Calu3 (cell line): ENCODE measurements at regions not wholly inside any gene's neighbourhood (a gene's known extent, or its start where the extent isn't known, plus 50 kb on each side); places are given as distances from the start of the nearest gene placed in this dataset.

Experiments
- BruUV-seq: library from RNA; stranded (reverse); fragments of 400-500 nt; replicated peaks from 2 replicates; lab custom pipeline; 2021; lab: Mats Ljungman, UMichigan
- CTCF ChIA-PET: fragments of 300-600 bp; sonication (Branson Sonifier 250); formaldehyde crosslinking; loops from one replicate; lab custom pipeline; 2022; ENCODE audit warnings: antibody characterized with exemption; lab: Charles Lee
- DNase-seq: peaks from one replicate; pipeline ENCODE4 v3.0.0; 2022
- H3K27ac Mint-ChIP-seq: one replicate; pipeline ENCODE4 v1.8.0; 2022; ENCODE audit warnings: mixed read lengths; ENCODE audit not compliant: unreplicated experiment
- H3K27me3 Mint-ChIP-seq: one replicate; pipeline ENCODE4 v1.8.0; 2022; ENCODE audit warnings: mixed read lengths; ENCODE audit not compliant: unreplicated experiment
- H3K36me3 Mint-ChIP-seq: one replicate; pipeline ENCODE4 v1.8.0; 2022; ENCODE audit warnings: mild to moderate bottlenecking, moderate library complexity, mixed read lengths; ENCODE audit not compliant: insufficient read depth, unreplicated experiment
- H3K4me1 Mint-ChIP-seq: one replicate; pipeline ENCODE4 v1.8.0; 2022; ENCODE audit warnings: mild to moderate bottlenecking, low read depth, mixed read lengths; ENCODE audit not compliant: unreplicated experiment
- H3K4me3 Mint-ChIP-seq: one replicate; pipeline ENCODE4 v1.8.0; 2022; ENCODE audit warnings: mild to moderate bottlenecking, low read depth, moderate library complexity, mixed read lengths; ENCODE audit not compliant: unreplicated experiment
- H3K9me3 Mint-ChIP-seq: one replicate; pipeline ENCODE4 v1.8.0; 2022; ENCODE audit warnings: low read depth, mixed read lengths; ENCODE audit not compliant: unreplicated experiment
- intact Hi-C: fragments of 100-400 bp; cut with micrococcal nuclease; formaldehyde crosslinking; loops from one replicate; pipeline ENCODE4 v1.10.0; 2022; ENCODE audit not compliant: unreplicated experiment
- TF ChIP-seq, protein P1 (sequence below): fragments of 200-600 bp; IDR thresholded peaks from one replicate; pipeline ENCODE4 v1.8.0; 2022; ENCODE audit warnings: antibody characterized with exemption; ENCODE audit not compliant: unreplicated experiment

DNA sequence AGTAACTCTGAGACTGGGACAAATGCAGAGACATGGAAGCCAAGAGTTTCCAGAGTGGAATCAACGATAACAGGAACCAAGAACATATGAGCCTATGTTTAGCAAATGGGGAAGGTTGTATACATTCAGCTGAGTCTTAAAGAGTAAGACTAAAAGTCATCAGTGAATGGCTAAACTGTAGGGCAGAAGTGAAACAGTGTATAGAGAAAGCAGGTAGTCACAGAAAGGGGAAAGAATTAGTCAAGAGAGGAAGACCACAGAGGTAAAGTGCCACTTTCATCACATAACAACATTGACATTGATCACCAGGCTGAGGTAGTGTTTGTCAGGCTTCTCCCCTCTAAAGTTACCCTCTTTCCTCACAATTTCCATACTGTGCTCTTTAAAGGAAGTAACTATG lies 306.5 kb upstream of the SPTLC3 start:
- intact Hi-C loops = no loop called here
- TF ChIP-seq, protein P1, sequence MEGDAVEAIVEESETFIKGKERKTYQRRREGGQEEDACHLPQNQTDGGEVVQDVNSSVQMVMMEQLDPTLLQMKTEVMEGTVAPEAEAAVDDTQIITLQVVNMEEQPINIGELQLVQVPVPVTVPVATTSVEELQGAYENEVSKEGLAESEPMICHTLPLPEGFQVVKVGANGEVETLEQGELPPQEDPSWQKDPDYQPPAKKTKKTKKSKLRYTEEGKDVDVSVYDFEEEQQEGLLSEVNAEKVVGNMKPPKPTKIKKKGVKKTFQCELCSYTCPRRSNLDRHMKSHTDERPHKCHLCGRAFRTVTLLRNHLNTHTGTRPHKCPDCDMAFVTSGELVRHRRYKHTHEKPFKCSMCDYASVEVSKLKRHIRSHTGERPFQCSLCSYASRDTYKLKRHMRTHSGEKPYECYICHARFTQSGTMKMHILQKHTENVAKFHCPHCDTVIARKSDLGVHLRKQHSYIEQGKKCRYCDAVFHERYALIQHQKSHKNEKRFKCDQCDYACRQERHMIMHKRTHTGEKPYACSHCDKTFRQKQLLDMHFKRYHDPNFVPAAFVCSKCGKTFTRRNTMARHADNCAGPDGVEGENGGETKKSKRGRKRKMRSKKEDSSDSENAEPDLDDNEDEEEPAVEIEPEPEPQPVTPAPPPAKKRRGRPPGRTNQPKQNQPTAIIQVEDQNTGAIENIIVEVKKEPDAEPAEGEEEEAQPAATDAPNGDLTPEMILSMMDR = no peak
- Mint-ChIP-seq H3K4me3 (no peak overlapping the region), H3K9me3 (no peaks in the 10 kb centered on the region), H3K27ac (no peak overlapping the region), H3K27me3 (no peaks in the 10 kb centered on the region), H3K36me3 (no peaks in the 10 kb centered on the region), H3K4me1 (no peaks in the 10 kb centered on the region)
- no peak for DNase-seq
- no TSS peak for BruUV-seq
- CTCF ChIA-PET = interaction anchor here (0.5 kb wide), 1 partner anchor 17 kb away, joined by 3 read pairs; no protein-coding TSS in a partner anchor

DNA sequence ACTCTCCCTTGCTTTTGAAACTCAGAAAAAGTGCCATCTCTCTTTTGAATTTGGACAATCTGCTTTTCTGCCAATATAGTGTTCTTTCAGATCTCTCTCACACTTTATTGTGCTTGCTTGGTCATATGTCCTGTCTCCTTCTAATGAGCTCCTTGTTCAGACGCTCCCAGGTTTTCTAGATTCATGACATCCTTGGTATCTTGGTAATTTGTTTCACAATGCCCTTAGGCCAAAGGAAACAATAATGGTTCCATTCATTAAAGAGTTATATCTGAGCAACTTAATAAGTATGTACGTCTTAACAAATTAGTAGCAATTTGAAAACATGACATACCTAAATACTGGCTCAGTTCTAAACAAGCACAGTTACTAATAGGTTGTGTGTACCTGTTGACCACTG lies 293.4 kb upstream of the SPTLC3 start:
- H3K4me3 Mint-ChIP-seq = no peak overlapping the region
- no peak for DNase-seq
- TF ChIP-seq, protein P1 = no peak
- H3K27me3 Mint-ChIP-seq = no peaks in the 10 kb centered on the region
- H3K4me1 Mint-ChIP-seq = no peaks in the 10 kb centered on the region
- no peaks in the 10 kb centered on the region for H3K36me3 Mint-ChIP-seq
- no TSS peak for BruUV-seq
- no peaks in the 10 kb centered on the region for H3K9me3 Mint-ChIP-seq
- intact Hi-C loops = no loop called here
- H3K27ac Mint-ChIP-seq = no peak overlapping the region
- CTCF ChIA-PET = no interaction called here

DNA sequence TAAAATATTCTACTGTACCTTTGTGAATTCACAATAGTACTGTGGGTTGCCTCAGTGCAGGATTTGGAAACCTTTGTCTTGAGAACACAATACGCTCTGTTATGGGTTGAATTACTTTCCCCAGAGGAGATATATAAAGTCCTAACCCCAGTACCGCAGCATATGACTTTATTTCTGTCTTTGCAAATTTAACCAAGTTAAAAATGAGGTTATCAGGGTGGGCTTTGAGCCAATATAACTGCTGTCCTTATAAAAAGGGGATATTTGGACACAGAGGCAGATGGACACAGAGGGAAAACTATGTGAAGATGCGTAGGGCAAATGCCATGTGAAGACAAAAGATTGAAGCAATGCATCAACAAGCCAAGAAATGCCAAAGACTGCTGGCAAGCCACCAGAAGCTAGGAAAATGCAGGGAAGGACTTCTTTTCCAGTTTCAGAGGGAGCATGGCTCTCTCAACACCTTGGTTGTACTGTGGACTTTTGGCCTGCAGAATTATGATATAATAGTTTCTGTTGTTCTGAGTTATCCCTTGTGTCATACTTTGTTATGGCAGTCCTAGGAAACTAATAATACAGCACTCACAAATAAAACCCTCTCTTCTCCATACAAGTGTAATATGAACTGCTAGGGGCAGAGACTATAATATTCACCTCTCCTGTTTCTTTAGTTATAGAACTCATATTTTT lies 292.6 kb upstream of the SPTLC3 start:
- H3K27ac Mint-ChIP-seq = no peak overlapping the region
- CTCF ChIA-PET = no interaction called here
- no peak for DNase-seq
- H3K27me3 Mint-ChIP-seq = no peaks in the 10 kb centered on the region
- intact Hi-C loops = no loop called here
- no peaks in the 10 kb centered on the region for H3K36me3 Mint-ChIP-seq
- H3K4me3 Mint-ChIP-seq = no peak overlapping the region
- TF ChIP-seq, protein P1 = no peak
- H3K9me3 Mint-ChIP-seq = no peaks in the 10 kb centered on the region
- BruUV-seq = no TSS peak
- H3K4me1 Mint-ChIP-seq = no peaks in the 10 kb centered on the region

DNA sequence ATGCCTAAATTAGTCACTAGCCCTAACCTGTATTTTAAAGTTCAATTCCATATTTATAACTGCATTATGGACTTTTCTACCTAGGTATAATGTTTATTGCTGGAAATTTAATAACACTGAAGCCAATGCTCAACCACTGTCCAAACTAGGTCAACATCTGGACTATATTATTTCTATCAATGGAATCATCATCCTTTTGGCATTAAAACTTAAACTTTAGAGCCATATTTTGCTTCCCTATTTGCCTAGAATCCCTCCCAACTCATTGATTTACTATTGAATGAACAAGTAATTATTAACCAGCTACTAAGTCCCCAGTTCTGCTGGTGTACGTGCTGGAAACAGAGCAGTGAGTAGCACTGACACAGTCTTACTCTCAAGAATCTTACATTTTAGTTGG lies 291.7 kb upstream of the SPTLC3 start:
- peaks cover 4% of the 10 kb centered on the region for H3K4me1 Mint-ChIP-seq
- intact Hi-C loops = no loop called here
- CTCF ChIA-PET = no interaction called here
- H3K27ac Mint-ChIP-seq = no peak overlapping the region
- no peaks in the 10 kb centered on the region for H3K27me3 Mint-ChIP-seq
- H3K36me3 Mint-ChIP-seq = no peaks in the 10 kb centered on the region
- no TSS peak for BruUV-seq
- H3K4me3 Mint-ChIP-seq = no peak overlapping the region
- TF ChIP-seq, protein P1 = no peak
- H3K9me3 Mint-ChIP-seq = no peaks in the 10 kb centered on the region
- no peak for DNase-seq
